GM19328 (cell line): ENCODE measurements at regions not wholly inside any gene's neighbourhood (a gene's known extent, or its start where the extent isn't known, plus 50 kb on each side); places are given as distances from the start of the nearest gene placed in this dataset.

Source experiments
- ATAC-seq: cut with Tn5 transposase; IDR thresholded peaks from one replicate; pipeline ENCODE4 v1.9.1; 2021; ENCODE audit warnings: mild to moderate bottlenecking, moderate library complexity; ENCODE audit not compliant: unreplicated experiment

GRCh38 chr13:40271931-40272775, 394.3 kb downstream of the FOXO1 start:
- ATAC-seq, result no peak

- ATAC-seq, result no peak
Observed at GRCh38 chr13:40272776-40273139, 393.7 kb downstream of the FOXO1 start.

- ATAC-seq, result no peak
Observed at GRCh38 chr13:40273253-40274025, 393.0 kb downstream of the FOXO1 start.

GRCh38 chr13:40274103-40274502, 392.3 kb downstream of the FOXO1 start:
- no peak for ATAC-seq

- no peak for ATAC-seq
Observed at GRCh38 chr13:40275155-40275554, 391.3 kb downstream of the FOXO1 start.

- no peak for ATAC-seq
Observed at GRCh38 chr13:40275636-40276035, 390.8 kb downstream of the FOXO1 start.

- no peak for ATAC-seq
Observed at GRCh38 chr13:40283666-40284065, 382.8 kb downstream of the FOXO1 start.

- ATAC-seq, result no peak
Observed at GRCh38 chr13:40285634-40286033, 380.8 kb downstream of the FOXO1 start.

- ATAC-seq, result no peak
Observed at GRCh38 chr13:40287428-40287827, 379.0 kb downstream of the FOXO1 start.

GRCh38 chr13:40288259-40288658, 378.2 kb downstream of the FOXO1 start:
- ATAC-seq, result no peak

- ATAC-seq, result no peak
Observed at GRCh38 chr13:40290758-40291157, 375.7 kb downstream of the FOXO1 start.

- no peak for ATAC-seq
Observed at GRCh38 chr13:40292108-40292507, 374.3 kb downstream of the FOXO1 start.

GRCh38 chr13:40292536-40292935, 373.9 kb downstream of the FOXO1 start:
- no peak for ATAC-seq

- ATAC-seq, result no peak
Observed at GRCh38 chr13:40302351-40302750, 364.1 kb downstream of the FOXO1 start.

- ATAC-seq, result no peak
Observed at GRCh38 chr13:40304391-40304790, 362.1 kb downstream of the FOXO1 start.

- ATAC-seq, result no peak
Observed at GRCh38 chr13:40306817-40307216, 359.6 kb downstream of the FOXO1 start.

- ATAC-seq, result no peak
Observed at GRCh38 chr13:40309881-40310280, 356.6 kb downstream of the FOXO1 start.

- no peak for ATAC-seq
Observed at GRCh38 chr13:40311356-40312101, 354.9 kb downstream of the FOXO1 start.

GRCh38 chr13:40313269-40314200, 352.9 kb downstream of the FOXO1 start:
- ATAC-seq, result no peak

- ATAC-seq, result no peak
Observed at GRCh38 chr13:40315416-40316064, 350.9 kb downstream of the FOXO1 start.
